GM23248 (cell line): ENCODE measurements at regions not wholly inside any gene's neighbourhood (a gene's known extent, or its start where the extent isn't known, plus 50 kb on each side); places are given as distances from the start of the nearest gene placed in this dataset.

Experiments used
- EZH2 ChIP-seq: fragments of 200-600 bp; sonication (generic); IDR thresholded peaks from 2 replicates; pipeline ENCODE4 v1.6.1; 2018; ENCODE audit warnings: antibody characterized with exemption, mild to moderate bottlenecking; ENCODE audit not compliant: insufficient read depth, poor library complexity, severe bottlenecking
- EZH2phosphoT487 ChIP-seq: fragments of 200-600 bp; sonication (generic); IDR thresholded peaks from 2 replicates; pipeline ENCODE4 v1.6.1; 2018; ENCODE audit warnings: antibody characterized with exemption, moderate library complexity, mild to moderate bottlenecking, low read depth; ENCODE audit not compliant: insufficient read depth

DNA sequence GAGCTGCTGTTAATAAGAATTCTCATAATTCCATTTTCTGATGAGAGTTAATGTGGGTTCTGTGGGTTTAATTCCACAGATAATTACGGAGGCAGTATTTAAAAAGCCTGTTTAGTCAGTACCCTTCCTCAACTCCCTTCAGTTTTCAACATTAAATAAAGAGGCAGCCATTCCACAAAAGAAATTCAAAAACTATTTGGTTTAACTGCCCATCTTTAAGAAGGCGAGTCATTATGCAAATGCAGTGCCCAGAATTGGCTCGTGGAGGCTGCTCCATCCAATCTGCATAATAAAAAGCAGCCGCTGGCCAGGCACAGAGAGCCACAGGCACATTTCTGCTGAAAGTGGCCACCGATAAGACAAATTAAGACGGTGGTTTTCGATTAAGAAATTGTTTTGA is 194.4 kb upstream of the TOX3 start:
- TF ChIP-seq EZH2phosphoT487: no peak
- no peak for TF ChIP-seq EZH2
